Endodermal cell (in vitro differentiated cells): ENCODE measurements at regions not wholly inside any gene's neighbourhood (a gene's known extent, or its start where the extent isn't known, plus 50 kb on each side); places are given as distances from the start of the nearest gene placed in this dataset.

Experiments used
- DNase-seq: peaks from one replicate; pipeline ENCODE4 v3.0.0-alpha.2; 2017
- H3K27ac ChIP-seq: 2 replicates; pipeline ENCODE4 v1.5.1; 2013; ENCODE audit warnings: mild to moderate bottlenecking, low read depth, low read length, moderate library complexity
- H3K27me3 ChIP-seq: 2 replicates; pipeline ENCODE4 v1.6.1; 2013; ENCODE audit warnings: mild to moderate bottlenecking, low read length, moderate library complexity; ENCODE audit not compliant: insufficient read depth, control insufficient read depth, poor library complexity, severe bottlenecking
- H3K36me3 ChIP-seq: 2 replicates; pipeline ENCODE4 v1.7.0; 2013; ENCODE audit warnings: mild to moderate bottlenecking, low read length, moderate library complexity; ENCODE audit not compliant: control insufficient read depth, insufficient read depth
- H3K4me1 ChIP-seq: one replicate; pipeline ENCODE4 v1.7.0; 2013; ENCODE audit warnings: low read length; ENCODE audit not compliant: control insufficient read depth, insufficient read depth
- H3K4me3 ChIP-seq: 2 replicates; pipeline ENCODE4 v1.5.1; 2013; ENCODE audit warnings: mild to moderate bottlenecking, low read length, moderate library complexity
- H3K9ac ChIP-seq: 2 replicates; pipeline ENCODE4 v1.6.1; 2013; ENCODE audit warnings: mild to moderate bottlenecking, low read length, moderate library complexity; ENCODE audit not compliant: poor library complexity, severe bottlenecking; ENCODE audit errors: extremely low read depth
- H3K9me3 ChIP-seq: 2 replicates; pipeline ENCODE4 v1.6.1; 2013; ENCODE audit warnings: mild to moderate bottlenecking, low read length, moderate library complexity; ENCODE audit not compliant: control insufficient read depth
- H3K27ac Mint-ChIP-seq: 2 replicates; pipeline ENCODE4 v1.8.0; 2020; ENCODE audit warnings: mixed read lengths
- H3K27me3 Mint-ChIP-seq: 2 replicates; pipeline ENCODE4 v1.8.0; 2021; ENCODE audit warnings: mild to moderate bottlenecking, mixed read lengths; ENCODE audit not compliant: insufficient read depth
- H3K36me3 Mint-ChIP-seq: 2 replicates; pipeline ENCODE4 v1.8.0; 2020; ENCODE audit warnings: low read depth, mixed read lengths
- H3K4me1 Mint-ChIP-seq: 2 replicates; pipeline ENCODE4 v1.8.0; 2020; ENCODE audit warnings: mixed read lengths
- H3K4me3 Mint-ChIP-seq: 2 replicates; pipeline ENCODE4 v1.8.0; 2020; ENCODE audit warnings: mild to moderate bottlenecking, moderate library complexity, mixed read lengths
- H3K9me3 Mint-ChIP-seq: 2 replicates; pipeline ENCODE4 v1.8.0; 2020; ENCODE audit warnings: mild to moderate bottlenecking, mixed read lengths
- CTCF ChIP-seq: fragments of 200-600 bp; sonication (generic); conservative IDR thresholded peaks from 2 replicates; pipeline ENCODE4 v1.5.0; 2021; ENCODE audit warnings: antibody characterized with exemption, mild to moderate bottlenecking
- WGBS, 2 experiments: methylation state at CpG; one replicate each; pipeline versions ENCODE4 v1.1.5 to v1.1.7; 2013; ENCODE audit warnings: missing lambda C conversion rate in 2 of 2, mixed read lengths in 1 of 2; ENCODE audit not compliant: insufficient coverage in 1 of 2, insufficient read length in 1 of 2; 5-methylcytosine and 5-hydroxymethylcytosine counted together

GRCh38 chr1:106447466-106447865 is 609.0 kb upstream of the PRMT6 start:
- no peak overlapping the region for H3K27ac ChIP-seq
- H3K4me3 Mint-ChIP-seq: no peak overlapping the region
- H3K4me1 ChIP-seq: no peaks in the 10 kb centered on the region
- H3K4me3 ChIP-seq: no peak overlapping the region
- H3K27ac Mint-ChIP-seq: no peak overlapping the region
- no peaks in the 10 kb centered on the region for H3K27me3 ChIP-seq
- no peak for DNase-seq
- no peak for TF ChIP-seq CTCF
- no peaks in the 10 kb centered on the region for H3K36me3 ChIP-seq
- H3K9ac ChIP-seq: no peak overlapping the region
- no peaks in the 10 kb centered on the region for H3K9me3 Mint-ChIP-seq
- H3K36me3 Mint-ChIP-seq: no peaks in the 10 kb centered on the region
- H3K4me1 Mint-ChIP-seq: no peaks in the 10 kb centered on the region
- no peaks in the 10 kb centered on the region for H3K27me3 Mint-ChIP-seq
- H3K9me3 ChIP-seq: no peaks in the 10 kb centered on the region

- Histone ChIP-seq H3K27ac (no peak overlapping the region), H3K9ac (no peak overlapping the region), H3K36me3 (no peaks in the 10 kb centered on the region), H3K27me3 (no peaks in the 10 kb centered on the region), H3K9me3 (peaks cover 4% of the 10 kb centered on the region), H3K4me1 (no peaks in the 10 kb centered on the region), H3K4me3 (no peak overlapping the region)
- DNase-seq: no peak
- Mint-ChIP-seq H3K4me1 (no peaks in the 10 kb centered on the region), H3K27me3 (no peaks in the 10 kb centered on the region), H3K9me3 (no peaks in the 10 kb centered on the region), H3K36me3 (no peaks in the 10 kb centered on the region), H3K4me3 (no peak overlapping the region), H3K27ac (no peak overlapping the region)
- no peak for TF ChIP-seq CTCF
- WGBS, 2 experiments: 85% methylated on average over 3 of the region's 3 CpGs; no CpG with 5 or more reads in 1 of the 2 experiments
Measured at GRCh38 chr1:106456832-106457231, 599.6 kb upstream of the PRMT6 start.

GRCh38 chr1:106457368-106457767 is 599.1 kb upstream of the PRMT6 start:
- Histone ChIP-seq H3K36me3 (no peaks in the 10 kb centered on the region), H3K4me3 (no peak overlapping the region), H3K9ac (no peak overlapping the region), H3K27me3 (no peaks in the 10 kb centered on the region), H3K9me3 (peaks cover 4% of the 10 kb centered on the region), H3K27ac (no peak overlapping the region), H3K4me1 (no peaks in the 10 kb centered on the region)
- Mint-ChIP-seq H3K27ac (no peak overlapping the region), H3K36me3 (no peaks in the 10 kb centered on the region), H3K27me3 (no peaks in the 10 kb centered on the region), H3K4me3 (no peak overlapping the region), H3K4me1 (no peaks in the 10 kb centered on the region), H3K9me3 (no peaks in the 10 kb centered on the region)
- 80% methylated on average over 1 of the region's 1 CpG; no CpG with 5 or more reads in 1 of the 2 experiments for WGBS, 2 experiments
- DNase-seq: no peak
- TF ChIP-seq CTCF: no peak
